HG02885 (cell line): ENCODE measurements at regions not wholly inside any gene's neighbourhood (a gene's known extent, or its start where the extent isn't known, plus 50 kb on each side); places are given as distances from the start of the nearest gene placed in this dataset.

Experiments used
- ATAC-seq: cut with Tn5 transposase; IDR thresholded peaks from one replicate; pipeline ENCODE4 v1.9.1; 2021; ENCODE audit warnings: mild to moderate bottlenecking; ENCODE audit not compliant: unreplicated experiment, poor library complexity

- no peak for ATAC-seq
These were observed 139.9 kb upstream of the PCDH9 start for GRCh38 chr13:67369895-67370660.

DNA sequence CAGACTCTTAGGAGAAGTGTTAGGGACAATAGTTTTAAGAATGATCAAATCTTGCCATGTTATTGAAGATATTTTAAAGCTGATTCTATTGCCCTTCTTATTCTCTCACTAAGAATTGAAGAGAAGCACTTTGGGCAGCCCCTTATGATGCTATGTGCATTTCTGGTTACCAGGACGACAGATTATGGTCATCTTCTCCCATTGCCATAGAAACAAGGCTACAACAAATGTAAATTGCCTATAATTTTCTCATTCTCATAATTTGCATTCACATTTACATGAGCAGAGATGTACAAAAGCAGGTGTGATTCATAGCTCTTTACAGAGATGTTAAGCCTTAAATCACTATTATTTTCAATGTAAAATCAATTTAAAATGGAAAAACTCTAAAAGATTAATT lies 137.3 kb upstream of the PCDH9 start:
- ATAC-seq: no peak

DNA sequence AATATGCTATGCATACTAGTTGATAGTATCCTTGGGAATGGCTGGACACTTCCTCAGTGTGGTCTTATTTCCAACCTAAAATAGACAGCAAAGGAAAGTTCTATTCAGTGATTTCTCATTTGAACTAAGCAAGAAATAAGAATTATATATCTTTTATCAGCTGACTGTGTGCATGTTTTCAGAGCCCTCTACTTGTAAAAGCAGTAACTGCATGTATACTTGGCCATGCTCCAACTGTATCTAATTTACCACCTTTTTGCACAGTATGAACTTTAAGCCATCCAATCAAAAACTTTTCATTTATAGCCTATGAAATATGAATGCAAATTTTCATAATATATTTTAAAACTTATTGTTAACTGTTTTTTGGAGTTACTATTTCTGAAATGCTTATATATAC lies 136.4 kb upstream of the PCDH9 start:
- no peak for ATAC-seq

DNA sequence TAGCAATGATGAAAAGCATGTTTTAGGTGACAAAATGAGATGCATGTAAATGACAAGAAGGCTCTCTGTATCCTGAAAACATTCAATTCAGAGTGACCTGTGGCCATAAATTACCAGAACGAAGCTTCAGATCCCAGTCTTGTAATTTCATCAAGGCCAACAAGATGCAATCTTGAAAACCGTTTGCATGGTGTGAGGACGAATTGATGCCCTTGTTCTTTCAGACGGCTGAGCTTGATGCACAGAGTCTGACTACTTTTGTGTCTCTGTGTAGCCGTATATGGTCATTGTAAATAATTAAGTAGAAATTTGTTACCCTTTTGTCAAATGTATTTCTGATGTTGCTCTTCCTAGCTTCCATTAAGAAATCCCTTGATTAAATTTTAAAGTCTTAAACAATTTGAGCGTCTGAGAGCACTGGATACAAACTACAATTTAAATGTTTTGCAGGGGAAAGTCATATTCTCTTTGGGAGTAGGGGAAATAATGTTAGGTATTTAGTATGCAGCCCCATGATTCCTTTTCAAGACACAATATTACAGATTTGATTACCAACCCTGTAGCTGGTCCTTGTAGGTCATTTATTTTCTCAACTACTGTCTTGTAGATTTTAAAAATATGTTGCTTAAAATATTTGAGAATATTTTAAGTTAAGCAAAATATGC lies 125.8 kb upstream of the PCDH9 start:
- no peak for ATAC-seq

GRCh38 chr13:67353941-67354340 lies 123.8 kb upstream of the PCDH9 start:
- no peak for ATAC-seq

DNA sequence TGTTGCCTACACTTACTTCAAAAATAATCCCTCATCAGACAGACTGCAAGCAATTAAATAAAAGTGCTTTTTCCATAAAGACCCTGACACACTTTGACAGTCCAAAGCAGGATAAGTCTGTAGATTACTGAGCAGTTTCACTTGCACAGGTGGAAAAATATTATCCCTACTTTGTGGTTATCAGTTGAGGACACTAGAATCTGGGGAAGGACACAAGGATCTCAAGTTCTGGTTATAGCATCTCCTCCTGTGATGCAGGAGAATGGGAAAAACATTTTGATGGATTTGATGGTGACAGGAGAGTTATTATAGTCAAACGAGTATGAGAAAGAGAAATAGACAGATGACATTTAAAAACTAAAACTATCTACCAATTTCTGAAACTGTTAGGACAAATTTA lies 122.9 kb upstream of the PCDH9 start:
- no peak for ATAC-seq

DNA sequence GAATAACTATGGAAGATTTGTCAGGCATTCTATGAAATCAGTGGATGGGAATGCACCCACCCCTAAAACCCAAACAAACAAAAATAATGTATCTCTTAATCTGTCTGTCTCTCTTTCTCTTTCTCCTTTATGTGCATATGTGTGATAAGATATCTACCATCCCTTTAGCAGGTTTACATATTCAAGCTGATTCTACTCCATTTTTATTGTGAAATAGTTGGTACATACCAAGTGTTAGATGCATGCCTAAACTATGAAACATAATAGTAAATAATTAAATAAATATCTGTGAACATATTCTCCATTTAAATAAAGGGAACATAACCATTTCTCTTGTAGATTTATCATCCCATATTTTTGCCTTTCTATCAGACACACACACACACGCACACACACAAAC lies 121.8 kb upstream of the PCDH9 start:
- no peak for ATAC-seq

DNA sequence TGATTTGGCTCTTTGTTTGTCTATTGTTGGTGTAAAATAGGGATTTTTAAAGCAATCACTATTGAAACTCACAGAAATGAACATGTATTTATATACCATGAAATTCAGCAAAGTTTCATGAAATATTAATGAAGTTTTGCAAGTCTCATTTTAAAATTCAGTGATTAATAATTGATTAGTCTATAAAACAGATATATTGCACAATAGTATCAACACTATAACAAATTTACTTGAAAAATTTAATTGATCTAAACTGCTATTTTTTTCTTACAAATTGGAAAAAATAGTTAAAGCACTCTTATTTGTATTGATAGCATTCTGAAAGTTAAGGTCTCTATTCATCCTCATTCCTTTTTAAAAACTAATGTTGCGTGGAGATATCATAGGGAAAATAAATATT lies 121.0 kb upstream of the PCDH9 start:
- ATAC-seq: no peak

DNA sequence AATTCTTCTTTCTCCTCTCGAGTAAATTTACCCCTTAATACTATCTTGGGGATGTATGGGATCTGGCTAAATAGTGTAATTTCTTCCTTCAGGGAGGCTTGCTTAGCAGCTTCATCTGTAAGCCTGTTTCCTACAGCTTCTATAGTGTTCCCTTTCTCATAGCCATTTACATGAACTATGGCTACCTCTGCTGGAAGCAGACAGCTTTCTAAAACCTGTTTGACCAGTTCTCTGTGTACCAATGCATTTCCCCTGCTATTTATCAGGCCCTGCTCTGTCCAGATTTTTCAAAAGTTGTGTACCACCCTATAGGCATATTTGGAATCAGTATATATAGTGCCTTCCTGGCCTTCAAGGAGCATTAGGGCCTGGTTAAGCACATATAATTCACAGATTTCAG lies 113.6 kb upstream of the PCDH9 start:
- ATAC-seq: no peak

- no peak for ATAC-seq
These were observed 111.3 kb upstream of the PCDH9 start for GRCh38 chr13:67341406-67341805.

DNA sequence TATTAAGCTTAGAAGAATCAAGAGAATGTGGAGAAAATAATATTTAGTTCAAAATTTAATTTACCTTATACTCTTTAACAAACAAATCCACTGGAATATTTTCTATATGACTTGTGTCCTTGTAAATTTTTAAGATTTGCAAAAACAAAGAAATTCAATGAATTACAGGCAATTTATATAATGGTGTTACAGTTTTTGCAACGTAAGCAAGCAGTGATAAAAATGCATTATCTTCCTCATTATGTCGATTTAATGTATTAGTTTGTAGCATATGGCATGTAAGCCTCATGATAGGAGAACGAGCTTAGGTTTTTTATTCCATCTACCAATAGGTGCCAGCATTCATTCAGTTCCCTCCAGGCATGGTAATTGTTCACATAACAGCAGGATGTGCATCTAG lies 100.0 kb upstream of the PCDH9 start:
- no peak for ATAC-seq

DNA sequence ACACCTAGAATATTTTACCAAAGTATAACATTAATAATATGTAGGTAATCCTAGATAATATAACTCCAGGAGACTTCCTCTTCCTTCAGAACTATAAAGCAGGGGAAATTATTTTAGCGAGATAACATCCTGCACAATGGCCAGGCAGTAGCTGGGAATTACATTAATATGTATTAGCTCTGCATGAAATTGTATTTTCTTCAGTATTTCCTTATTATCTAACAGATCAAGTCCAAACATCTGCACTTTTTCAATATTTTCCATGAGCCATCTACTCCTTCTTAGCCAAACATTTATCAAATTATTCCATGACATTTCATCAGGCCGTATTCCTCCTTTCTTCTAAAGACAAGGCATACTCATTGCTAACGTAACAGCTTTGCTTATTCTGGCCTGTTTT lies 98.8 kb upstream of the PCDH9 start:
- no peak for ATAC-seq

GRCh38 chr13:67318860-67319259 lies 88.7 kb upstream of the PCDH9 start:
- no peak for ATAC-seq

GRCh38 chr13:67318398-67318797 lies 88.3 kb upstream of the PCDH9 start:
- no peak for ATAC-seq

GRCh38 chr13:67314405-67314804 lies 84.3 kb upstream of the PCDH9 start:
- ATAC-seq: no peak

DNA sequence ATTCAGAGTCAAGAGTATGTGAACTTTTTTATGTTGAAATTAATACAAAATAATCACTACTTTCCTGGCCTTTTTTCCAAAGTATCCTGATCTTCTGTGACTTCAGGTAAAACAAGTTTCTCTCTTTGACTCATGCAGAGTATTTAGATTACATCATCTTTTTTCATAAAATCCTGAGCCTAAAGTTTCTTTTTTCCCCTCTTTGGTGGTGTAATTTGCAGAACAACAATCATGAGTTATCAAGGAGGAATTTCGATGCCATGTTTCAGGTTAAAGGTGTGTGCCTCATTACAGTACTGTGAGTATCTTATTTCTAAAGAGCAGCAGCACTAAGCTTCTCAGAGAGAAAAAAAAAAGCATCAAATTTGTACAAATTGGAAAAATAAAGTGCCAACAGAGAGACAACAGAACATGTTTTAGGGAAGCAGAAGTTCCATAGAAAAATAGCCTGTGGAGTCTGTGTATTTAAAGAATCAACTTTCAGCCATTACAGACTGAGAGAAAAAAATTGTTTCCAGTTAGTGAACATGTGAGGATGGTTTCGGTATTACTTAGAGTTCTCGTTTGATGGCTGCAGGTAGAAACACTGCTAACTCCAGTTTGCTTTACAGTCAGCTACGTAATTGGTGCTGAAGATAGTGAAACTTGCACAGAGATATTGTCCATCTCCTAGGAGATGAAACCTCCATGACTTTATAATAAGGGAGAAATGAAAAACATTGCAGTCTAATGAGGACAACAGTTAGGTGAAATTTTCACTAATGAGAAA lies 78.1 kb upstream of the PCDH9 start:
- no peak for ATAC-seq

DNA sequence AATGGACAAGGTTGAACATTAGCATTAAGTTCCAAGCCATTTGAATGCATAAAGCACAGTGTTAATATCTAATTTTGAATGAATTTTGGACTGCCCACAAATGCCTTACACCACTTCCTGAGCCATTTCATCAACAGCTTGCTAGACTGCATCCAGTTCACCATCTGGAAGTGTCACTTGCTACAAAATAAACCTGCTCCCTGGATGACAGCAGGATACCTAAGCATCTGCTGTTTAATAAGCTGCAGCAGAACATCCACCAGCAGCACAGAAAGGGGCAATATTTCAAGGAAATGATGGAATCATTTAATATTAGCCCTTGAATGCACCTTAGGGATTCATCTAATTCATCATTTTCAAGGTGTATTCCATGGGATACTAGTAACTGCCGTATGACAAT lies 76.6 kb upstream of the PCDH9 start:
- no peak for ATAC-seq

DNA sequence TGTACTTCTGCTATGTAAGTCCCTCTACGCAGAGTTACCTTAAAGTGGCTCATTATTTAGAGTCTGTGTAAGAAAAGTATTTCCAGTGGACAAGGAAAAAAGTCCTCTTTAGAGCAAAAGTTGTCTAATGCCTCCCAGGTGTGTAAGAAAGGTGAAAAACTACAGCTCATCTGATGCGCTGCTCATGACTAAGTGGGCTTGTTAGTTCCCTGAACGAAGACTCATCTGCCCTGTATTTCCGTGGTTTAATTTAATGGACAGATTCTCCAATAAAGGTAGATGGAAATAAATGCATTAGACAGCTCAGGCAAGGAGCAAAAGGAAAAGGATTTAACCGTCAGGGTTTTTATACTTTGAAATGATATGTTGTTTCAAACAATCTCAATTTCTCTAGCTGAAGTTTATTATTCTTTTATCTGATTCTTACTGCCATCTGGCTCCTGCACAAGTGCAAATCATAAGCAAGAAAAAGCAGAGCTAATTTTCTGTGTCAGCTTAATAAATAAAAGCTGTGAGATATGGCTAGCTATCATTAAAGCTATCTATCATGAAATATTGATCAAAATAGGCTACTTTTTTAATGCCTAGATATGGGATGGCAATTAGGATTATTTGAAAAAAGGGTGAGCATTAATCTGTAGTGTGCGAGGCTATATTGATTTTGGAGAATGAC lies 73.7 kb upstream of the PCDH9 start:
- ATAC-seq: no peak

- ATAC-seq: no peak
These were observed 69.6 kb upstream of the PCDH9 start for GRCh38 chr13:67299751-67300150.

- ATAC-seq: no peak
These were observed 69.0 kb upstream of the PCDH9 start for GRCh38 chr13:67299072-67299635.

DNA sequence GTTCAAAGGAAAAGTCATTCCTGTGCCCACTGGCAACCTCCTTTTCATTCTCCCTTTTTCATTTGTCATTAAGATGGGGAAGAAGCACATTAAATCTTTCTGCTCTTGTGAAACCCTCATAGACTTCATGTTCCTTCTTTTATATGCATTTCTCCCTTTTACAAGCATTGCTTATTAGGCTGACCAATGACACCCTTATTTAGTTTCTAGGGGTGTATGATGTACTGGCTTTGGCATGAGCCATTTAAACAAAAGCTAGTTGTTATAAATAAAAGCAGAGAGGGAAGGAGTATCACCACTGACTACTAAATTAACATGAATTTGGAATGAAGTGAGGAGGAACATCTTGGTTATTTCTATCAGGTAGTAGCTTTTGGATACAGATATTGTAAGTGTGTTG lies 68.2 kb upstream of the PCDH9 start:
- ATAC-seq: no peak
